SK-N-SH (cell line): ENCODE measurements at regions not wholly inside any gene's neighbourhood (a gene's known extent, or its start where the extent isn't known, plus 50 kb on each side); places are given as distances from the start of the nearest gene placed in this dataset.

Experiments used
- CTCF ChIA-PET: fragments of 300-600, 350-600 bp; formaldehyde crosslinking; extraction: SDS; loops from one replicate; lab custom pipeline; 2021; lab: Yijun Ruan, JAX
- POLR2A ChIA-PET: fragments of 350-600 bp; sonication (Branson Sonifier 250); formaldehyde crosslinking; extraction: SDS; loops from one replicate; lab custom pipeline; 2020; ENCODE audit warnings: antibody characterized with exemption, inconsistent platforms; lab: Yijun Ruan, JAX
- DNase-seq: peaks from one replicate; pipeline ENCODE4 v3.0.0; 2012
- H2AFZ ChIP-seq: fragments of 200-600 bp; sonication (generic); 2 replicates; pipeline ENCODE4 v1.8.1; 2016; ENCODE audit warnings: antibody characterized with exemption, mild to moderate bottlenecking, low read depth
- H3F3A ChIP-seq: fragments of 200-600 bp; sonication (generic); replicated peaks from 2 replicates; pipeline ENCODE3; 2016; ENCODE audit warnings: antibody characterized with exemption, mild to moderate bottlenecking; ENCODE audit not compliant: insufficient read depth
- H3K27ac ChIP-seq, 2 experiments: fragments of 200-500 bp in 1 of 2; fragments of 200-600 bp in 1 of 2; sonication (Bioruptor generic) in 1 of 2; sonication (generic), shearing (Covaris generic) in 1 of 2; 2 replicates each; pipeline versions ENCODE4 v1.5.1 to v1.6.1; 2014 to 2016; ENCODE audit warnings: low read depth in 2 of 2, inconsistent platforms in 1 of 2, low read length in 1 of 2, mild to moderate bottlenecking in 1 of 2, mixed read lengths in 1 of 2
- H3K27me3 ChIP-seq: fragments of 200-600 bp; sonication (generic), shearing (Covaris generic); 2 replicates; pipeline ENCODE4 v1.6.1; 2016; ENCODE audit warnings: mixed run types; ENCODE audit not compliant: insufficient read depth
- H3K36me3 ChIP-seq, 2 experiments: fragments of 200-500 bp in 1 of 2; fragments of 200-600 bp in 1 of 2; sonication (Bioruptor generic) in 1 of 2; sonication (generic) in 1 of 2; replicated peaks in 1 of 2; 2 replicates each; pipeline versions ENCODE3 to v1.5.1; 2014 to 2016; ENCODE audit warnings: low read length in 1 of 2, mild to moderate bottlenecking in 1 of 2; ENCODE audit not compliant: insufficient read depth in 2 of 2, control insufficient read depth in 1 of 2
- H3K4me1 ChIP-seq, 2 experiments: fragments of 200-500 bp in 1 of 2; fragments of 200-600 bp in 1 of 2; sonication (Bioruptor generic) in 1 of 2; sonication (generic), shearing (Covaris generic) in 1 of 2; 2 replicates each; pipeline versions ENCODE4 v1.5.1 to v1.6.1; 2014 to 2016; ENCODE audit warnings: low read depth in 1 of 2, low read length in 1 of 2, mixed run types in 1 of 2; ENCODE audit not compliant: insufficient read depth in 2 of 2, control insufficient read depth in 1 of 2
- H3K4me2 ChIP-seq: fragments of 200-600 bp; sonication (generic), shearing (Covaris generic); 2 replicates; pipeline ENCODE4 v1.6.1; 2017; ENCODE audit warnings: mixed run types
- H3K4me3 ChIP-seq, 2 experiments: fragments of 200-500 bp in 1 of 2; fragments of 200-600 bp in 1 of 2; sonication (Bioruptor generic) in 1 of 2; sonication (generic), shearing (Covaris generic) in 1 of 2; 2 replicates each; pipeline versions ENCODE4 v1.5.1 to v1.8.1; 2014 to 2016; ENCODE audit warnings: low read depth in 2 of 2, inconsistent platforms in 1 of 2, low read length in 1 of 2, mild to moderate bottlenecking in 1 of 2, mixed read lengths in 1 of 2, moderate library complexity in 1 of 2
- H3K79me2 ChIP-seq: fragments of 200-600 bp; sonication (generic); 2 replicates; pipeline ENCODE4 v1.8.1; 2017; ENCODE audit warnings: mild to moderate bottlenecking; ENCODE audit not compliant: insufficient read depth
- H3K9ac ChIP-seq: fragments of 200-600 bp; sonication (generic); 2 replicates; pipeline ENCODE4 v1.6.1; 2017; ENCODE audit warnings: mixed run types
- H3K9me2 ChIP-seq: fragments of 200-600 bp; sonication (generic); 2 replicates; pipeline ENCODE4 v1.6.1; 2017; ENCODE audit warnings: mixed run types
- H3K9me3 ChIP-seq: fragments of 200-600 bp; sonication (generic); 2 replicates; pipeline ENCODE4 v1.6.1; 2017; ENCODE audit warnings: mixed run types, mild to moderate bottlenecking, moderate library complexity
- H4K20me1 ChIP-seq: fragments of 200-600 bp; sonication (generic); 2 replicates; pipeline ENCODE4 v1.6.1; 2017; ENCODE audit warnings: mild to moderate bottlenecking, mixed run types; ENCODE audit not compliant: insufficient read depth
- CTCF ChIP-seq: fragments of 200-600 bp; sonication (generic); IDR thresholded peaks from 2 replicates; pipeline ENCODE4 v1.6.1; 2017; ENCODE audit warnings: antibody characterized with exemption, mild to moderate bottlenecking, moderate library complexity
- EP300 ChIP-seq, 2 experiments: IDR thresholded peaks; 2 replicates each; pipeline versions ENCODE4 v1.4.0 to v1.6.1; 2012; ENCODE audit warnings: borderline replicate concordance in 1 of 2, low read depth in 1 of 2, low read length in 1 of 2
- EZH2phosphoT487 ChIP-seq: fragments of 200-600 bp; sonication (generic); IDR thresholded peaks from 2 replicates; pipeline ENCODE4 v1.6.1; 2017; ENCODE audit warnings: low read depth, mixed run types, mild to moderate bottlenecking, antibody characterized with exemption, moderate library complexity, borderline replicate concordance
- FOSL2 ChIP-seq: IDR thresholded peaks from 2 replicates; pipeline ENCODE4 v1.4.0; 2012; ENCODE audit warnings: low read depth, mild to moderate bottlenecking, moderate library complexity, borderline replicate concordance
- FOXM1 ChIP-seq: IDR thresholded peaks from 2 replicates; pipeline ENCODE4 v1.4.0; 2012; ENCODE audit warnings: low read depth, mild to moderate bottlenecking
- IRF3 ChIP-seq: fragments of 150-350 bp; IDR thresholded peaks from 2 replicates; pipeline ENCODE4 v1.6.1; 2016; ENCODE audit warnings: mild to moderate bottlenecking, low read depth, low read length
- JUND ChIP-seq: IDR thresholded peaks from 2 replicates; pipeline ENCODE4 v1.4.0; 2012
- MAX ChIP-seq: IDR thresholded peaks from 2 replicates; pipeline ENCODE4 v1.4.0; 2012; ENCODE audit warnings: low read depth
- NFIC ChIP-seq: IDR thresholded peaks from 2 replicates; pipeline ENCODE4 v1.4.0; 2012; ENCODE audit warnings: borderline replicate concordance
- NRF1 ChIP-seq: IDR thresholded peaks from 2 replicates; pipeline ENCODE4 v1.6.1; 2012; ENCODE audit warnings: low read depth, mild to moderate bottlenecking, low read length
- POLR2AphosphoS5 ChIP-seq: IDR thresholded peaks from 2 replicates; pipeline ENCODE4 v1.6.1; 2012; ENCODE audit warnings: low read depth, low read length
- REST ChIP-seq: IDR thresholded peaks from 2 replicates; pipeline ENCODE4 v1.6.1; 2012; ENCODE audit warnings: mild to moderate bottlenecking, low read depth, low read length, moderate library complexity
- RXRA ChIP-seq: IDR thresholded peaks from 2 replicates; pipeline ENCODE4 v1.4.0; 2012; ENCODE audit warnings: low read depth, mild to moderate bottlenecking, borderline replicate concordance
- SMC3 ChIP-seq: IDR thresholded peaks from 2 replicates; pipeline ENCODE4 v1.6.1; 2012; ENCODE audit warnings: low read depth, low read length, improper control_type of control experiment
- TEAD4 ChIP-seq: IDR thresholded peaks from 2 replicates; pipeline ENCODE4 v1.4.0; 2012; ENCODE audit warnings: mild to moderate bottlenecking, borderline replicate concordance; ENCODE audit not compliant: insufficient read depth
- USF2 ChIP-seq: fragments of 150-350 bp; IDR thresholded peaks from 2 replicates; pipeline ENCODE4 v1.6.1; 2017; ENCODE audit warnings: antibody characterized with exemption, low read length, low read depth, borderline replicate concordance
- WGBS: methylation state at CpG from one replicate; pipeline ENCODE4 v1.1.6; 2017; ENCODE audit warnings: low lambda C conversion rate; 5-methylcytosine and 5-hydroxymethylcytosine counted together

GRCh38 chr5:54362434-54362833 lies 52.1 kb upstream of the ARL15 start (continued):
- TF ChIP-seq EP300 (IDR thresholded peaks at IDR 0.05; ENCODE audit: borderline replicate concordance in 1 of 2, low read depth in 1 of 2, low read length in 1 of 2) (peak in 1 of 2 experiments; percentile 39; a peak in 1 of 4 replicates), JUND (peak; percentile 63), SMC3 (no peak), POLR2AphosphoS5 (no peak), TEAD4 (no peak), USF2 (no peak), EZH2phosphoT487 (no peak), REST (no peak), IRF3 (no peak)

GRCh38 chr5:54361691-54362411 lies 51.5 kb upstream of the ARL15 start:
- 51% methylated on average over 6 of the region's 6 CpGs for WGBS
- Histone ChIP-seq H3K27ac (peak overlapping the region; percentile 63 to 77; a peak in 3 of 4 replicates), H3K9me3 (no peaks in the 10 kb centered on the region), H3K4me2 (peak overlapping the region; percentile 25; the same call in 1 of the 2 replicates), H3F3A (peaks cover 33% of the 10 kb centered on the region), H3K9ac (no peak overlapping the region), H3K9me2 (no peaks in the 10 kb centered on the region), H3K27me3 (no peaks in the 10 kb centered on the region), H2AFZ (no peak overlapping the region), H4K20me1 (no peaks in the 10 kb centered on the region), H3K4me1 (peaks cover 6 to 22% of the 10 kb centered on the region in 2 experiments), H3K36me3 (no peaks in the 10 kb centered on the region), H3K79me2 (no peaks in the 10 kb centered on the region), H3K4me3 (no peak overlapping the region)
- POLR2A ChIA-PET = no interaction called here
- TF ChIP-seq FOSL2 (no peak), FOXM1 (0 out of 2 replicates have a peak, but pooled peaks have one; percentile 8), EZH2phosphoT487 (no peak), NRF1 (no peak), NFIC (no peak), RXRA (no peak), CTCF (no peak), MAX (no peak)
- no peak for DNase-seq
- CTCF ChIA-PET = no interaction called here
